ENCODE measurements at regions not wholly inside any gene's neighbourhood (a gene's known extent, or its start where the extent isn't known, plus 50 kb on each side); places are given as distances from the start of the nearest gene placed in this dataset.

DNA sequence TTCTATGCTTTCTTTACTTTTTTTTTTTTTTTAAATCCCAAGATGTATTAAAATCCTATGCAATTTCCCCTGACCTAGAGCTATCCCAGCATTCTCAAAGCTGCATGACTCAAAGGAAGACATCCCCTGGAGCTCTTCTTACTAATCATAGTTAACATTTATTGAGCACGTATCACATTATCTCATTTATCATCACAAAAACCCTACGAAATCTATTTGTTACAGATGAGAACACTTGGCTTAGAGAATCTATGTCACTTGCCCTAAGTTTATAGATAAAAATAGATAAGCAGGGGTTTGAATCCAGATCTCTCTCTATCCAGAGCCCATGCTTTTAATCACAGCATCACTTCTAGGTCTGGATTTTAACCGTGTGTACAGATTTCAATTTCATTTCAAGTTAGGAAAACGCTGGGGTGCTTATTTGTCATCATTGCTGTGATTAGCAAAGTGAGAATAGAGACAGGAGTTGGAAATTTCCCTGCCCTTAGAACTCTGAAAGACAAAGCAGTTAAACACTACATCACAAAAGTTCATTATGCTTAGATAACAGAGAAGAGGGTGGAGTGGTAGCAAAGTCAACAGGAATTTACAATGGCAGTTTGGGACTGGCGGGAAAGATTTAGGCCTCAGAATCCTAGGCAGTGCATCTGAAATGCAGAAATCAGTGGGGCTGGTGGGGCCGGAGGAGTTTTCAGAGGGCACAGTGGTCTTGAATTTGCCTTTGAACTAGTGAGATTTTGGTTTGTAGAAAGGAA, 177.7 kb upstream of the FRMD6 start:
- DNase-seq (ENCODE audit: low read depth), result no peak

- DNase-seq (ENCODE audit: low read depth), result no peak
Measured at GRCh38 chr14:51474854-51475253, 176.9 kb upstream of the FRMD6 start.

- DNase-seq (ENCODE audit: low read depth), result no peak
Measured at GRCh38 chr14:51478175-51478621, 173.5 kb upstream of the FRMD6 start.

DNA sequence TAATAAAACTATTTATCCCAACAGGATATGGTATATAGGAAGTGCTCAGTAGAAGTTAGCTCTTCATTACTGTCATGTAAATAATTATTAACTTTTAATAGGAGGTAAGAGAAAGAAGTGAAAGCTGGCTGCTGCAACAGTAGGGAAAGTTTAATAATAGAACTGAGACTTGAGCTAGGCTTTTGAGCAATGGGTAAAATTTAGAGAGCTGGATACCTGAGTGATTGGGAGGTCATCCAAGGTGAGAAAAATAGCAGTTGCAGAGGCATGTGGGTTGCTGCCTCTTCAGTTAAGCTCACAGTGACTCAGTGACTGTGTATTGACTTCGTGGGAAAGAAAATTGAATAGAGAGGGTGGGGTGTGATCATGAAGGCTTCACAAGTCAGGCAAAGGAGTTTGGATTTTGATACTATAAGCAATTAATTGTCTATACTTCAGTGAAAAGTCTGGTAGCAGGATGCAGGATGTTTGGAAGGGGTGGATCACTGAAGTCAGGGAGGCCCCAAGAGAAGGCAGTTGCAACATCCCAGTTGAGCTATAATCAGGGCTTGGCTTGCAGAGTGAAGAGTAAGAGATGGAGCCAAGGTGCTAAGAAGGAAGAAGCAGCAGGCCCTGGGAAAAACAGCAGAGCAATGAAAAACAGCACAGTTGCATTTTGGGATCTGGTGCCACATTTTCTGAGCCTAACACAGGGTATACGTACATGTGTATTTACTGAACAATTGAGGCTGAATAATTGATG, 172.0 kb upstream of the FRMD6 start:
- DNase-seq (ENCODE audit: low read depth), result no peak

DNA sequence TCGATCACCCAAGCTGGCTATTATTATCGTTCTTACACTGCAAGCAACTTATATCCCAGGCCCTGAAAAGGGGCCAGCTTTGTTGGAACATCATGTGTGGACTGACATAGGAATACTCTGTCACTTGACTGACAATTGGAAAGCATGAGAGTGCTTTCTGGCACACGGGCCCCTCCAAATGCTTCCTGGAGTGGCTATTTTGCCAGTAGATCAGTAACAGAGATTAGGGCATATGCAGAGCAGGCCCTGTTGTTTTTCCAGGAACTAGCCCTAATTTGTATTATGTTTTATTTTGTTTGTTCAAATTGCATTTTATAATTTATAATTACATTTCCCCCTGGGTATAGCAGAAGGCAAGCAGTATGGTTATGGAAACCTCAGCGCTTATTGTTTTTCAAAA, 170.1 kb upstream of the FRMD6 start:
- DNase-seq (ENCODE audit: low read depth), result no peak

DNA sequence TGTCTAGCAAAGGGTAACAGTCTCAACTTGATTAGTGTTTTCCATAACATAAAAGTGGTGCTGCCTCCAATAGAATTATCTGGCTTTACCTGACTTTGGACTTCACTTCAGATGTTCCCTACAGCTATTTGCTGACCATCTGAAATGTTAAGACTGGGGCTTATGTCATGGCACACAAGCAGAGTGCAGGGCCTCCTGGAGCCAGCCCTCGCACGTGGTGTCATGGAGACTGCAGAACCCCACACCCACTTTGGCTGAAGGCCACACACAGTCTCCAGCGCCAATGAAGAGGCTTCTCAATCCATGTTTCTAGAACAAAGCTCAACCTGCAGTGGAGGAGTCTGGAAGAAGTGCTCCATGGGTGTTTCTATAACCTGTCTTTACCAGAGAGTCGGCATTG, 169.6 kb upstream of the FRMD6 start:
- no peak for DNase-seq (ENCODE audit: low read depth)

DNA sequence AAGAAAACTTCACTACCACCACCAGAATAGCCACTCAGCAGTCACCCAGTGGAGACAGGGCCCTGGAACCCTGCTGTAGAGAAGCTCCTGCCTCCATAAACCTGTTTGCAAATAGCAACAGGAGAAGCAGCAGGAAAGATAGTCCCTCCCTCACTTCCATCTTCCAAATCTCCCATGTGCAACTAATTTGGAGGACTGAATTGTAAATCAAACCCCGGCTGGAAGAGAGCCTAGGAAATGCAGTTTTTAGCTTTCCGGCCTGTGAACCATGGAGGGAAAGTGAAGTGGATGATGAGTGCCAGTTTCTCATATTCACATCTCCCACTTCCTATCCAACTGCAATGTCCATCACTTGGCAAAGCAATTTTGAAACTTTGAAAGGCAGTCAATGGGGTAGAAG, 167.2 kb upstream of the FRMD6 start:
- DNase-seq (ENCODE audit: low read depth), result no peak

DNA sequence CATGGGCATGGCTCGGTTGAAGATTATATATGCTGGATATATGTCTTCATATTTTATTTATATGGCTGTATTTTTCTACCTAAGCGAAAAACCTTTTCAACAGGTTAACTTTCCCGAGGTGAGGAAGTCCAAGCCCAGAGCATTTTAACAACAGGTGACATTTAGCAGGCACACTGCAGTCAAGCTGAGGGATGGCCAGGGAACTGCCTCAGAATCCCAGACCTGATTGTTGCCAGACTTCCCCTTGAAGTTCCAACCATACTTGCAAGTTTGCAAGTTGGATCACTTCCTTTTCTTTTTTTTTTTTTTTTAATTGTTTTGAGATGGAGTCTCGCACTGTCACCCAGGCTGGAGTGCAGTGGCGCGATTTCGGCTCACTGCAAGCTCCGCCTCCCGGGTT, 166.0 kb upstream of the FRMD6 start:
- DNase-seq (ENCODE audit: low read depth), result no peak

DNA sequence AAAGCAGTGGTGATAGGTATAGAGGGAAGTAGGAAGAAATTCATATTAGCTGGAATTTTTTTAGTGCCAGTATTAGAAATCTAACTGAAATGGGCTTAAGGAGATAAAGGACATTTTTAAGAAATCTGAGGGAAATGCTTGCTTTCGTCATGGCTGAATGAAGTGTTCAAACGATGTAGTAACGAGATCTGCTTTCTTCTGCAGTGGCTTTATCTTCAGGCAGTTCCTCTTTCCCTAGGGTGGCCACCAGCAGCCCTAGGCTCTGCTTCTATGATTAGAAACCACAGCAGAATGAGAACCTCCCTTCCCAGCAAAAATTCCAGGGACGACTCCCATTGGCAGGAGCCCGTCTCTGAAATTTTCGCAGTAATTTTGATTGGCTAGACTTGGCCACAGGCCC, 163.9 kb upstream of the FRMD6 start:
- no peak for DNase-seq (ENCODE audit: low read depth)

DNA sequence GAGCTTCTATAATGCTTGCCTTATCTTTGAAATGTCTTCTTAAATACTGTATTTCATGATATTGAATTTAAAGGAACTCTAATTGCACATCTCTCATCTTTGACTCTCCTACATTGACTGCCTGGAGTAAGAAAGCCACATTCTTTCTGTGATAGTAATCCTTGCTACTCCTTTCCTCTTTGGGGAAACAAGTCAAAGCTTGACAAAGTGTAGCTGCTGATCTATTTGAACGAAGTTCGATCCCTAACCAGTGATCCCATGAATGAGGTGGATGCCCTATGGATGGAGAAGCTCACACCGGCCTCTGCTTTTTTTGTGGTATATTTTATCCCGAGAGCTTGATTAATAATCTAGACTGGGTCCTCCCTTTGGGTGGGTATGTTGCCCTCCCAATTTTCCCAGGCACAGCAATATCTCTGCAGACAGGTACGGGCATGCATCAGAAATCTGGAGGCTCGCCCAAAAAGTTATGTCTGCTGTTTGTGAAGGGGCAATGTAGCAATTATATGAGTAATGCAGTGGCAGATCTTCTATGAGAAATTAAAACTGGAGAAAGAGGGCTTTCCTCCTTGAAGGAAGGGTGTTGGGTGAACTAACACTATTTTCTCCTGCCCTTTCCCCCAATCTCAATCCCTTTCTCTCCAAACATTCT, 163.0 kb upstream of the FRMD6 start:
- DNase-seq (ENCODE audit: low read depth), result no peak

- DNase-seq (ENCODE audit: low read depth), result no peak
Measured at GRCh38 chr14:51490205-51490604, 161.5 kb upstream of the FRMD6 start.

- DNase-seq (ENCODE audit: low read depth), result no peak
Measured at GRCh38 chr14:51491036-51491545, 160.6 kb upstream of the FRMD6 start.

GRCh38 chr14:51491776-51492175, 159.9 kb upstream of the FRMD6 start:
- no peak for DNase-seq (ENCODE audit: low read depth)

DNA sequence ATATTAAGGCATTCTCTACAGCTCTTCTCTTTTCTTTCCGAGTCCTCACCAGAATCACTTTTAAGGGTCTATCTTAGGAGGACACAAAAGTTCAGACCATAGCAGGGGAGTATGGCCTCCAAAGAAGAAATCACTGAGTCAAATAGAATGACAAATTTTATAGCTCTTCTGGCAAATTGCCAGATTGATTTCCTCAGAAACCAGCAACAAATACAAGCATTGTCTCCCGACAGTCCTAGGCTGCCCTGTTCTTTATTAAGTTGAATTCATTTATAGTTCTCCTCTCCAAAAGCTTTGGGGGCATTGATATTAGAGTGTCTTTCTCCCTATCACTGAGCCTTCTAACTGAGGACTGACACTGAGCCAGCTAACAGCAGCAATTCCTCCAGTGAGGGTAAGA, 156.4 kb upstream of the FRMD6 start:
- no peak for DNase-seq (ENCODE audit: low read depth)

GRCh38 chr14:51498411-51499227, 153.1 kb upstream of the FRMD6 start:
- DNase-seq (ENCODE audit: low read depth), result no peak

GRCh38 chr14:51500776-51501175, 150.9 kb upstream of the FRMD6 start:
- no peak for DNase-seq (ENCODE audit: low read depth)

DNA sequence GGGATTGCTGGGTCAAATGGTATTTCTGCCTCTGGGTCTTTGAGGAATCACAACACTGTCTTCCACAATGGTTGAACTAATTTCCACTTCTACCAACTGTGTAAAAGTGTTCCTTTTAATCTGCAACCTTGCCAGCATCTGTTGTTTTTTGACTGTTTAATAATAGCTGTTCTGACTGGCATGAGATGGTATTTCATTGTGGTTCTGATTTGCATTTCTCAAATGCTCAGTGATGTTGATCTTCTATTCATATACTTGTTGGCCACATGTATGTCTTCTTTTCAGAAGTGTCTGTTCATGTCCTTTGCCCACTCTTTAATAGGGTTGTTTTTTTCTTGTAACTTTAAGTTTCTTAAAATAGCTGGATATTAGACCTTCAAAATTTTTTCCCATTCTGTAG, 150.0 kb upstream of the FRMD6 start:
- DNase-seq (ENCODE audit: low read depth), result no peak

DNA sequence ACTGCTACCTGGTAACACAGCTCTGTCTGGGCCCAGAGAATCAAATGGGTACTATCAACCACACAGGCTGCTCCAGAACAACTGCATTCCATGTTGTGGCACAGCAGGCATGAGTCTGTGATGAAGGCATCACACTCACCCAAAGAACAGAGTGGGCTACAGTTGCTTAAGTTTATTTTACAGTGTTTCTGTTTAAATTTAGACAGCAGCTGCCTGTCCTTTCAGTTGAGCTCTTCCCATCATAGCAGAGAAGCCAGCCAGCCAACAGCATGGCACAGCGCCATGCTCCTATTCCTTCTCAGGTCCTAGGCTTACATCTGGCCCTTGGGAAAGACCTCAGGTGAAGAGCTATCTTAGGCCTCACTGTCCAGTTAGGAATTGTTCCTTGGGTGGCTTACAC, 147.0 kb upstream of the FRMD6 start:
- no peak for DNase-seq (ENCODE audit: low read depth)

DNA sequence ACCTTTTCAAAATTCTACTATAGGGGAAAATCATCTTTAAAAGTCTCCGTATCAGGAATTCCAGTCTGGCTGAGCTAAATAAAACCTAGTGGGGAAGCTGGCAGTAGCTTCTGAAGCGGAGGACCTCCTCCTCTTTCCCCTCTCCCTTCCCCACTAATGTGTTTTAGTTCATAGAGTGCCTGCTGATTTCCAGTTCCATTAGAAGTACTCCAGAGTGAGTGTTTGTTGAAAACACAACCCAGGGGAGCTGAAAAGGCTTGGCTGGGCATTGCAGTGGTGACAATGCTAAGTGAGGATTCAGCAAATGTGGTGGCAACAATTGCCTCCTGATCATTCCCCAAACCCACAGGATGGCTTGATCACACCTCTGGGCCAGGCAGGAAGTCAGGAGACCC, 144.2 kb upstream of the FRMD6 start:
- no peak for DNase-seq (ENCODE audit: low read depth)

DNA sequence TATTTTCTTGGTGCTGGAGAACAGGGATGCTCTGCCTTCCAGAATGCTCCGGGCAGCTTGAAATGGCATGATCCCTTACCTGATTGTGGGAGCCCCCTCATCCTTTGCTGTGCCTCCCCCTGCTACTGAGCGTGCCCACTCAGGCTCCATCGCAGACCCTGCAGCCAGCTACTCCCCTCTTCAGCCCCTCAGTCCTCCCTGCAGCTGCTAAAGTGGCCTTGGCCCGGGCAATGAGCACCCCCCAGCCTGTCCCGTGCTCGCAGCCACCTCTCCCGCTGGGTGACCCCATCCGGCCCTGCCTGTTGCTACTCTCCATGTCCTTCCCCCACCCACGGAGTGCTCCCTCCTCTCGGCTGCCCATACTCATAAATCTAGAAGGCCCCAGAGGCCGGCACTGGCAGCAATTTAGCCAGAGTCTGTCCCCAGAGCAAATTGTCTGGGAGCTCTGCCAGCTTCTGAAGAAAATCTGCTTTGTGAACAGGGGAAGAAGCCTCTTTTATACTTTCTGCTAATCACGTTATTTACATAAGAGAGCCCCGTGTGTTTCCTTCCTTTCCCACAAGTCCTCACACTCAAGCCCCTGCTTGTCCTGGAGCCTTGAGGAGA, 143.7 kb upstream of the FRMD6 start:
- no peak for DNase-seq (ENCODE audit: low read depth)

- DNase-seq (ENCODE audit: low read depth), result peak; percentile 23
Measured at GRCh38 chr14:51511265-51511664, 140.4 kb upstream of the FRMD6 start.

DNA sequence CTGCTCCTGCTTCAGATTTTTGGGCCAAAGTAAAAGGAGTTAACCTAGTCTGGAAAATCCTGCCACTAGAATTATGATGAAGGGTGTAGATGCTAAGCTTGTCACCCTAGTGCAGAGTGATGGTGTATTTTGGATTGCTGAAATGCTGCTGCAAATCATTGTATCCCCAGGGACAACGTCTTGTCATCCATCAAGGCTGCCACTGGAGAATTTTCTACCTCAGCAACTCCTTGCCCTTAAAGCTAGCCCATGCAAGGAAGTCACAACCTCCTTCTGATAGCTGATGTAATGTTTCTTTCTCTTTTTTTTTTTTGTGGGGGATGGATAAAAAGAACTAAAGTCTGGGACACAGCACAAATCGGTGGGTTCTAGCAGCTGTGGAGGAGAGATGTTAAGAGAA, 139.4 kb upstream of the FRMD6 start:
- no peak for DNase-seq (ENCODE audit: low read depth)

All from non-pigmented ciliary epithelial cell (primary cell).